ENCODE measurements at regions not wholly inside any gene's neighbourhood (a gene's known extent, or its start where the extent isn't known, plus 50 kb on each side); places are given as distances from the start of the nearest gene placed in this dataset.
"Not testable (repeated sequence)": the region's sequence is repeated elsewhere in the genome, so short reads cannot be mapped to it uniquely, and the experiment has no call there.

- not testable (repeated sequence) for DNase-seq
These were observed 75.6 kb downstream of the MRPL39 start for GRCh38 chr21:25531538-25532250.

GRCh38 chr21:25528515-25528914 lies 78.8 kb downstream of the MRPL39 start:
- DNase-seq = no peak

- no peak for DNase-seq
These were observed 88.8 kb downstream of the MRPL39 start for GRCh38 chr21:25518491-25518911.

GRCh38 chr21:25515484-25516405 lies 91.5 kb downstream of the MRPL39 start:
- DNase-seq = no peak

GRCh38 chr21:25513810-25514209 lies 93.5 kb downstream of the MRPL39 start:
- DNase-seq = peak; percentile 38 to 42

- peak; percentile 44 to 53 for DNase-seq
These were observed 94.9 kb downstream of the MRPL39 start for GRCh38 chr21:25512095-25513081.

- no peak for DNase-seq
These were observed 97.4 kb downstream of the MRPL39 start for GRCh38 chr21:25509862-25510261.

GRCh38 chr21:25508364-25508763 lies 98.9 kb downstream of the MRPL39 start:
- DNase-seq = no peak

GRCh38 chr21:25507522-25507921 lies 99.8 kb downstream of the MRPL39 start:
- DNase-seq = no peak

- no peak for DNase-seq
These were observed 100.4 kb downstream of the MRPL39 start for GRCh38 chr21:25506887-25507286.

GRCh38 chr21:25506261-25506660 lies 101.0 kb downstream of the MRPL39 start:
- DNase-seq = no peak

GRCh38 chr21:25503981-25504380 lies 103.3 kb downstream of the MRPL39 start:
- no peak for DNase-seq

GRCh38 chr21:25501996-25502665 lies 105.2 kb downstream of the MRPL39 start:
- DNase-seq = peak; percentile 63 to 77

- DNase-seq = no peak
These were observed 105.8 kb downstream of the MRPL39 start for GRCh38 chr21:25501462-25501861.

- DNase-seq = no peak
These were observed 106.7 kb downstream of the MRPL39 start for GRCh38 chr21:25500598-25500997.

- no peak for DNase-seq
These were observed 110.3 kb downstream of the MRPL39 start for GRCh38 chr21:25496825-25497482.

GRCh38 chr21:25494804-25495203 lies 112.5 kb downstream of the MRPL39 start:
- DNase-seq = no peak

- DNase-seq = no peak
These were observed 113.6 kb downstream of the MRPL39 start for GRCh38 chr21:25493722-25494121.

- DNase-seq = no peak
These were observed 116.0 kb downstream of the MRPL39 start for GRCh38 chr21:25491267-25491666.

GRCh38 chr21:25490742-25491141 lies 116.5 kb downstream of the MRPL39 start:
- no peak for DNase-seq

- no peak for DNase-seq
These were observed 117.6 kb downstream of the MRPL39 start for GRCh38 chr21:25489673-25490072.

Measured in activated T-cell treated with anti-CD3 and anti-CD28 coated beads, Interleukin-2, amount 50 U/mL, for 48 hours (primary cell).